HCT116 (cell line): ENCODE measurements at regions not wholly inside any gene's neighbourhood (a gene's known extent, or its start where the extent isn't known, plus 50 kb on each side); places are given as distances from the start of the nearest gene placed in this dataset.

Experiments used
- ATAC-seq: fragments of 200-7000 bp; cut with Tn5 transposase; 2 replicates; pipeline ENCODE4 v1.9.1; 2020; ENCODE audit warnings: mild to moderate bottlenecking, moderate library complexity
- BruUV-seq: library from RNA; stranded (reverse); fragments of 400-500 nt; replicated peaks from 2 replicates; lab custom pipeline; 2021; lab: Mats Ljungman, UMichigan
- CTCF ChIA-PET: fragments of 300-600 bp; sonication (Branson Sonifier 250); formaldehyde crosslinking; loops from one replicate; lab custom pipeline; 2021; ENCODE audit warnings: antibody characterized with exemption; lab: Charles Lee
- POLR2A ChIA-PET: fragments of 300-600, 350-600 bp; sonication (Branson Sonifier 250); formaldehyde crosslinking; loops from one replicate; lab custom pipeline; 2021; ENCODE audit warnings: antibody characterized with exemption; lab: Charles Lee
- RAD21 ChIA-PET, 2 experiments: fragments of 300-600 bp; sonication (Branson Sonifier 250); formaldehyde crosslinking; loops; one replicate each; lab custom pipeline; 2023; ENCODE audit warnings: low total read pairs in 2 of 2; ENCODE audit not compliant: uncharacterized antibody in 2 of 2, unreplicated experiment in 2 of 2, low non-redundant PET in 1 of 2; lab: Charles Lee
- DNase-seq: peaks from one replicate; pipeline ENCODE4 v3.0.0-alpha.2; 2010; ENCODE audit warnings: low read depth, low spot score
- H2AFZ ChIP-seq: fragments of 200-600 bp; shearing (Covaris generic), sonication (generic); 2 replicates; pipeline ENCODE4 v1.6.1; 2017; ENCODE audit warnings: low read depth, mixed run types, mixed read lengths, antibody characterized with exemption, low read length; ENCODE audit not compliant: poor library complexity, severe bottlenecking
- H3K27ac ChIP-seq: 2 replicates; pipeline ENCODE4 v1.5.1; 2012; ENCODE audit warnings: low read depth, low read length
- H3K27me3 ChIP-seq: fragments of 200-600 bp; sonication (generic); 2 replicates; pipeline ENCODE4 v1.6.1; 2016; ENCODE audit warnings: mixed run types, low read length, mixed read lengths; ENCODE audit not compliant: insufficient read depth
- H3K36me3 ChIP-seq, 2 experiments: fragments of 200-500 bp in 1 of 2; fragments of 200-600 bp in 1 of 2; sonication (Bioruptor generic) in 1 of 2; sonication (generic) in 1 of 2; 2 replicates each; pipeline versions ENCODE4 v1.5.1 to v1.6.1; 2014 to 2016; ENCODE audit warnings: low read length in 2 of 2, inconsistent platforms in 1 of 2, mixed read lengths in 1 of 2, mixed run types in 1 of 2; ENCODE audit not compliant: insufficient read depth in 2 of 2, control insufficient read depth in 1 of 2
- H3K4me1 ChIP-seq, 2 experiments: fragments of 200-600 bp in 1 of 2; sonication (generic) in 1 of 2; 2 replicates each; pipeline versions ENCODE4 v1.5.1 to v1.6.1; 2012 to 2017; ENCODE audit warnings: low read length in 2 of 2, inconsistent platforms in 1 of 2, mild to moderate bottlenecking in 1 of 2, mixed read lengths in 1 of 2, mixed run types in 1 of 2, moderate library complexity in 1 of 2; ENCODE audit not compliant: insufficient read depth in 2 of 2, control insufficient read depth in 1 of 2
- H3K4me2 ChIP-seq: fragments of 200-600 bp; sonication (generic); 2 replicates; pipeline ENCODE4 v1.6.1; 2017; ENCODE audit warnings: mixed run types, low read length, mixed read lengths
- H3K4me3 ChIP-seq, 2 experiments: fragments of 200-600 bp in 1 of 2; sonication (generic) in 1 of 2; replicated peaks in 1 of 2; 2 replicates each; pipeline ENCODE4 v1.5.1; 2011 to 2016; ENCODE audit warnings: low read length in 2 of 2, control low read depth in 1 of 2, low read depth in 1 of 2, mild to moderate bottlenecking in 1 of 2, mixed read lengths in 1 of 2, mixed run types in 1 of 2
- H3K79me2 ChIP-seq: fragments of 200-600 bp; sonication (generic); 2 replicates; pipeline ENCODE4 v1.6.1; 2017; ENCODE audit warnings: mild to moderate bottlenecking, mixed run types, low read length, moderate library complexity, mixed read lengths; ENCODE audit not compliant: insufficient read depth
- H3K9ac ChIP-seq: fragments of 200-600 bp; sonication (generic); 2 replicates; pipeline ENCODE4 v1.6.1; 2016; ENCODE audit warnings: low read length, mixed read lengths
- H3K9me2 ChIP-seq: fragments of 200-600 bp; sonication (generic), shearing (Covaris generic); 2 replicates; pipeline ENCODE4 v1.6.1; 2017; ENCODE audit warnings: mixed run types, mild to moderate bottlenecking, moderate library complexity; ENCODE audit not compliant: insufficient read depth
- H3K9me3 ChIP-seq, 2 experiments: fragments of 200-500 bp in 1 of 2; fragments of 200-600 bp in 1 of 2; sonication (Bioruptor generic) in 1 of 2; sonication (generic) in 1 of 2; 2 replicates each; pipeline ENCODE4 v1.6.1; 2014 to 2017; ENCODE audit warnings: low read length in 2 of 2, mixed read lengths in 2 of 2, inconsistent platforms in 1 of 2, low read depth in 1 of 2, mild to moderate bottlenecking in 1 of 2, mixed run types in 1 of 2, moderate library complexity in 1 of 2; ENCODE audit not compliant: control insufficient read depth in 1 of 2, insufficient read depth in 1 of 2
- H4K20me1 ChIP-seq: fragments of 200-600 bp; sonication (generic), shearing (Covaris generic); 2 replicates; pipeline ENCODE4 v1.6.1; 2017; ENCODE audit warnings: mixed run types, mild to moderate bottlenecking, moderate library complexity; ENCODE audit not compliant: insufficient read depth
- CBX3 ChIP-seq: IDR thresholded peaks from 2 replicates; pipeline ENCODE4 v1.6.1; 2012; ENCODE audit warnings: low read depth
- EGR1 ChIP-seq: IDR thresholded peaks from 2 replicates; pipeline ENCODE4 v1.6.1; 2012; ENCODE audit warnings: low read depth
- EZH2 ChIP-seq: fragments of 200-600 bp; sonication (generic); IDR thresholded peaks from 2 replicates; pipeline ENCODE4 v1.6.1; 2017; ENCODE audit warnings: antibody characterized with exemption, mixed run types
- EZH2phosphoT487 ChIP-seq: fragments of 200-600 bp; IDR thresholded peaks from 2 replicates; pipeline ENCODE4 v1.6.1; 2018; ENCODE audit warnings: antibody characterized with exemption, borderline replicate concordance
- JUND ChIP-seq: IDR thresholded peaks from 2 replicates; pipeline ENCODE4 v1.6.1; 2012
- POLR2A ChIP-seq: IDR thresholded peaks from 2 replicates; pipeline ENCODE4 v1.7.0; 2011; ENCODE audit warnings: borderline replicate concordance; ENCODE audit not compliant: insufficient read depth, insufficient read length; ENCODE audit errors: extremely low read depth
- POLR2AphosphoS5 ChIP-seq: IDR thresholded peaks from 2 replicates; pipeline ENCODE4 v1.6.1; 2011; ENCODE audit warnings: mild to moderate bottlenecking, low read depth, low read length, moderate library complexity
- SIN3A ChIP-seq: IDR thresholded peaks from 2 replicates; pipeline ENCODE4 v1.6.1; 2012; ENCODE audit warnings: low read depth
- SP1 ChIP-seq: IDR thresholded peaks from 2 replicates; pipeline ENCODE4 v1.6.1; 2012; ENCODE audit warnings: low read depth
- SRF ChIP-seq: IDR thresholded peaks from 2 replicates; pipeline ENCODE4 v1.6.1; 2012; ENCODE audit warnings: low read depth
- YY1 ChIP-seq: IDR thresholded peaks from 2 replicates; pipeline ENCODE4 v1.6.1; 2011; ENCODE audit warnings: low read length, low read depth, moderate library complexity, mild to moderate bottlenecking; ENCODE audit not compliant: insufficient replicate concordance; ENCODE audit errors: extremely low read depth
- ZFX ChIP-seq: fragments of 450-650 bp; IDR thresholded peaks from 2 replicates; pipeline ENCODE4 v1.6.1; 2017
- intact Hi-C: fragments of 100-400 bp; cut with micrococcal nuclease; formaldehyde crosslinking; loops from 2 replicates; pipeline ENCODE4 v1.10.0; 2022
- TF ChIP-seq, protein P1 (sequence below), 3 experiments: fragments of 200-600 bp in 1 of 3; sonication (generic) in 1 of 3; IDR thresholded peaks in 2 of 3; conservative IDR thresholded peaks in 1 of 3; 2 replicates each; pipeline ENCODE4 v1.5.1; 2012 to 2017; ENCODE audit warnings: low read depth in 2 of 3, low read length in 2 of 3, antibody characterized with exemption in 1 of 3, borderline replicate concordance in 1 of 3, control low read depth in 1 of 3, mild to moderate bottlenecking in 1 of 3, mixed read lengths in 1 of 3, mixed run types in 1 of 3, moderate library complexity in 1 of 3; ENCODE audit not compliant: insufficient read depth in 1 of 3

DNA sequence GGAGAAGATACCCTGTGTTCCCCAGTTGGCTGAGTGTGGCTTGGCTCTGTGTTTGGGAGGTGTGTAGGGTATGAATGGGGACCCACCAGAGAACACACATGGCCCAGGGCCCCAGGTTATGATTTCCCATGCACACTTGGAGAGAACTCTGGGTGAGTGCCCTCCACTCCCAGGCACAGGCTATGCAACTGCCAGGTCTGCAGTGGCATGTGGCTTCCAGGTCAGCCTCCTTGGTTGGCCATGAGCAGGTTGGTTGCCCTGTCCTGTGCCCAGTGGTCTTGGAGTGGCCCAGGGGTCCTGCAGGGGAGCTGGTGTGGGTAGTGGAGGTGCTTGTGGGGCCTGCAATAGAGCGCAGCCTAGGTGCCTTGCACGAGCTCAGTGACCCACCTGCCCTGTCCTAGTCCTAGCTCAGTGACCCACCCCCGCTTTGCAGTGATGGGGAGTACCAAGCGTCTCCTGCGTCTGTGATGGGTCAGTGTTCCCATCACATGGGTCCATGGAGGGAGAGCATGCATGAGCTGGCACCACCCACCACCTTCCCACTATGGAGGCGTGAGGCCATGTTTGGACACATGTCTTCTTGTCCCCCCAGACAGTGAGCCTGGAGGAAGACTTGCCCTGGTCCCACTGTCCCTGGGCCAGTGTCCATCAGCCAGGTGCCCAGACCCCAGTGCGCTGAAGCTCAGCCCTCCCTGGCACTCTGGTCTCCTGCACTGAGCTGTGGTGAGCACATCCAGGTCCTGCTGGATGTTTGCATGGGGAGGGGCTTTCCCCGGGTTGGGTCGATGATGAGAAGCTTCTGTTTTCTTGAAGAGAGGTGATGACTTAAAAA is 217.3 kb downstream of the SNRPN start:
- intact Hi-C loops, result no loop called here
- no peak for TF ChIP-seq ZFX
- TF ChIP-seq JUND, result no peak
- no peak for TF ChIP-seq CBX3
- TF ChIP-seq EZH2phosphoT487, result no peak
- no peak overlapping the region for H3K9ac ChIP-seq
- no TSS peak for BruUV-seq
- H3K4me3 ChIP-seq, result no peak overlapping the region
- CTCF ChIA-PET, result no interaction called here
- no peaks in the 10 kb centered on the region for H4K20me1 ChIP-seq
- H3K36me3 ChIP-seq, result no peaks in the 10 kb centered on the region
- no peaks in the 10 kb centered on the region for H3K4me1 ChIP-seq
- H2AFZ ChIP-seq, result no peak overlapping the region
- RAD21 ChIA-PET, result no interaction called here
- H3K27ac ChIP-seq, result no peak overlapping the region
- H3K4me2 ChIP-seq, result no peak overlapping the region
- peaks cover 13 to 25% of the 10 kb centered on the region in 2 experiments; a peak in 2 of 4 replicates for H3K9me3 ChIP-seq
- POLR2A ChIA-PET, result no interaction called here
- no peaks in the 10 kb centered on the region for H3K9me2 ChIP-seq
- ATAC-seq, result no peak
- no peaks in the 10 kb centered on the region for H3K27me3 ChIP-seq
- no peaks in the 10 kb centered on the region for H3K79me2 ChIP-seq
- no peak for DNase-seq

DNA sequence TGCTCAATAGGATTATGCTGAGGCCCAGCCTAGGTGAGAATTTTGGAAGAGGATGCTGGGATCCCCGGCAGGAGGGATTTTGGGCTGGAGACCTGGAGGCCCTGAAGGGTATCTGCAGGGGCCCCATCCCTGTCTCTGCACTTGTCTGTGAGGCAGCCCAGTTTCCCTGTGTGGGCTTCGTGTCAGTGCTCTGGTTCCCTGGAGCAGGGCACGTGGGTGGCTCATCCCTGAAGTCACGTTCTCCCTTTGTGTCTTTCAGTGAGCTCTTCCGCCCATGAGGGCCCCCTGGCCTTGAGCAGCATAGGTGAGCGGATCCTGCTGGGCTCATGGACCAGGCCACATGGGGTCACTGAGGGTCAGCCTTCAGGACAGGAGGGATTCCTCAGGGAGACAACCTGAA is 217.9 kb downstream of the SNRPN start:
- TF ChIP-seq SIN3A (no peak), SRF (no peak), EZH2 (no peak), EZH2phosphoT487 (no peak), POLR2AphosphoS5 (no peak), YY1 (no peak), POLR2A (no peak), SP1 (no peak), EGR1 (no peak)
- TF ChIP-seq, protein P1, sequence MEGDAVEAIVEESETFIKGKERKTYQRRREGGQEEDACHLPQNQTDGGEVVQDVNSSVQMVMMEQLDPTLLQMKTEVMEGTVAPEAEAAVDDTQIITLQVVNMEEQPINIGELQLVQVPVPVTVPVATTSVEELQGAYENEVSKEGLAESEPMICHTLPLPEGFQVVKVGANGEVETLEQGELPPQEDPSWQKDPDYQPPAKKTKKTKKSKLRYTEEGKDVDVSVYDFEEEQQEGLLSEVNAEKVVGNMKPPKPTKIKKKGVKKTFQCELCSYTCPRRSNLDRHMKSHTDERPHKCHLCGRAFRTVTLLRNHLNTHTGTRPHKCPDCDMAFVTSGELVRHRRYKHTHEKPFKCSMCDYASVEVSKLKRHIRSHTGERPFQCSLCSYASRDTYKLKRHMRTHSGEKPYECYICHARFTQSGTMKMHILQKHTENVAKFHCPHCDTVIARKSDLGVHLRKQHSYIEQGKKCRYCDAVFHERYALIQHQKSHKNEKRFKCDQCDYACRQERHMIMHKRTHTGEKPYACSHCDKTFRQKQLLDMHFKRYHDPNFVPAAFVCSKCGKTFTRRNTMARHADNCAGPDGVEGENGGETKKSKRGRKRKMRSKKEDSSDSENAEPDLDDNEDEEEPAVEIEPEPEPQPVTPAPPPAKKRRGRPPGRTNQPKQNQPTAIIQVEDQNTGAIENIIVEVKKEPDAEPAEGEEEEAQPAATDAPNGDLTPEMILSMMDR (IDR thresholded peaks at IDR 0.05 in 2 of 3, conservative IDR thresholded peaks at IDR 0.05 in 1 of 3; ENCODE audit: borderline replicate concordance in 1 of 3, insufficient read depth in 1 of 3, low read depth in 2 of 3, low read length in 2 of 3), result no peak
- Histone ChIP-seq H4K20me1 (no peaks in the 10 kb centered on the region), H3K9me3 (peaks cover 13 to 30% of the 10 kb centered on the region in 2 experiments; a peak in 2 of 4 replicates), H3K9me2 (no peaks in the 10 kb centered on the region), H3K4me3 (no peak overlapping the region), H3K27ac (no peak overlapping the region), H3K27me3 (no peaks in the 10 kb centered on the region), H3K79me2 (no peaks in the 10 kb centered on the region), H3K4me2 (no peak overlapping the region), H3K36me3 (no peaks in the 10 kb centered on the region), H3K9ac (no peak overlapping the region), H3K4me1 (no peaks in the 10 kb centered on the region), H2AFZ (no peak overlapping the region)
- no TSS peak for BruUV-seq
- no peak for ATAC-seq
- ChIA-PET RAD21 (no interaction called here), CTCF (no interaction called here), POLR2A (no interaction called here)
- DNase-seq, result no peak
- intact Hi-C loops, result no loop called here
